ENCODE measurements at regions not wholly inside any gene's neighbourhood (a gene's known extent, or its start where the extent isn't known, plus 50 kb on each side); places are given as distances from the start of the nearest gene placed in this dataset.

- H3K27me3 ChIP-seq: no peaks in the 10 kb centered on the region
- H3K27ac ChIP-seq: no peak overlapping the region
- no peaks in the 10 kb centered on the region for H3K4me1 ChIP-seq
- no peaks in the 10 kb centered on the region for H3K9me3 ChIP-seq
- TF ChIP-seq CTCF (IDR thresholded peaks at IDR 0.05): no peak
- no peak overlapping the region for H3K4me3 ChIP-seq
- no peak for DNase-seq (ENCODE audit: low spot score)
- no peaks in the 10 kb centered on the region for H3K36me3 ChIP-seq
Measured at GRCh38 chr17:33463887-33464286, 170.8 kb upstream of the ASIC2 start.

GRCh38 chr17:33464669-33465280 is 171.7 kb upstream of the ASIC2 start:
- Histone ChIP-seq H3K27me3 (no peaks in the 10 kb centered on the region), H3K36me3 (no peaks in the 10 kb centered on the region), H3K4me1 (no peaks in the 10 kb centered on the region), H3K4me3 (no peak overlapping the region), H3K9me3 (no peaks in the 10 kb centered on the region), H3K27ac (no peak overlapping the region)
- no peak for DNase-seq (ENCODE audit: low spot score)
- no peak for TF ChIP-seq CTCF (IDR thresholded peaks at IDR 0.05)

GRCh38 chr17:33469421-33469820 is 176.3 kb upstream of the ASIC2 start:
- Histone ChIP-seq H3K36me3 (no peaks in the 10 kb centered on the region), H3K27ac (no peak overlapping the region), H3K4me1 (no peaks in the 10 kb centered on the region), H3K27me3 (no peaks in the 10 kb centered on the region), H3K4me3 (no peak overlapping the region), H3K9me3 (no peaks in the 10 kb centered on the region)
- no peak for DNase-seq (ENCODE audit: low spot score)
- no peak for TF ChIP-seq CTCF (IDR thresholded peaks at IDR 0.05)

- Histone ChIP-seq H3K4me3 (no peak overlapping the region), H3K27ac (no peak overlapping the region), H3K36me3 (no peaks in the 10 kb centered on the region), H3K27me3 (no peaks in the 10 kb centered on the region), H3K4me1 (no peaks in the 10 kb centered on the region), H3K9me3 (no peaks in the 10 kb centered on the region)
- TF ChIP-seq CTCF (IDR thresholded peaks at IDR 0.05): no peak
- no peak for DNase-seq (ENCODE audit: low spot score)
Measured at GRCh38 chr17:33469911-33470310, 176.8 kb upstream of the ASIC2 start.

GRCh38 chr17:33473061-33473460 is 180.0 kb upstream of the ASIC2 start:
- Histone ChIP-seq H3K36me3 (no peaks in the 10 kb centered on the region), H3K27me3 (no peaks in the 10 kb centered on the region), H3K9me3 (no peaks in the 10 kb centered on the region), H3K27ac (no peak overlapping the region), H3K4me1 (no peaks in the 10 kb centered on the region), H3K4me3 (no peak overlapping the region)
- TF ChIP-seq CTCF (IDR thresholded peaks at IDR 0.05): no peak
- no peak for DNase-seq (ENCODE audit: low spot score)

GRCh38 chr17:33474789-33475188 is 181.7 kb upstream of the ASIC2 start:
- Histone ChIP-seq H3K4me3 (no peak overlapping the region), H3K4me1 (no peaks in the 10 kb centered on the region), H3K9me3 (no peaks in the 10 kb centered on the region), H3K27ac (no peak overlapping the region), H3K36me3 (no peaks in the 10 kb centered on the region), H3K27me3 (no peaks in the 10 kb centered on the region)
- TF ChIP-seq CTCF (IDR thresholded peaks at IDR 0.05): no peak
- DNase-seq (ENCODE audit: low spot score): no peak
